Astrocyte (in vitro differentiated cells and primary cell): ENCODE measurements at regions not wholly inside any gene's neighbourhood (a gene's known extent, or its start where the extent isn't known, plus 50 kb on each side); places are given as distances from the start of the nearest gene placed in this dataset.

Experiments
- DNase-seq: peaks from one replicate; pipeline ENCODE4 v3.0.0-alpha.2; 2010; ENCODE audit warnings: low read depth
- FAIRE-seq: peaks from 2 replicates; lab custom pipeline; 2011; peaks lifted over from hg19 to GRCh38; lab: Jason Lieb, UNC
- H2AFZ ChIP-seq: 2 replicates; pipeline ENCODE4 v1.6.0; 2012; ENCODE audit warnings: low read depth, low read length, inconsistent platforms
- H3K27ac ChIP-seq: 2 replicates; pipeline ENCODE4 v1.5.1; 2011; ENCODE audit warnings: low read depth, low read length, inconsistent platforms
- H3K27me3 ChIP-seq: 2 replicates; pipeline ENCODE4 v1.6.0; 2011; ENCODE audit warnings: low read length, inconsistent platforms; ENCODE audit not compliant: insufficient read depth
- H3K36me3 ChIP-seq: 2 replicates; pipeline ENCODE4 v1.5.1; 2011; ENCODE audit warnings: low read length, inconsistent platforms; ENCODE audit not compliant: insufficient read depth
- H3K4me1 ChIP-seq: 2 replicates; pipeline ENCODE4 v1.5.1; 2011; ENCODE audit warnings: low read length, inconsistent platforms; ENCODE audit not compliant: insufficient read depth
- H3K4me2 ChIP-seq: 2 replicates; pipeline ENCODE4 v1.6.0; 2012; ENCODE audit warnings: low read length, inconsistent platforms
- H3K4me3 ChIP-seq: 2 replicates; pipeline ENCODE4 v1.5.1; 2011; ENCODE audit warnings: low read depth, mild to moderate bottlenecking, low read length, inconsistent platforms; ENCODE audit not compliant: insufficient read depth
- H3K79me2 ChIP-seq: 2 replicates; pipeline ENCODE4 v1.6.0; 2012; ENCODE audit warnings: mild to moderate bottlenecking, low read length, inconsistent platforms; ENCODE audit not compliant: insufficient read depth
- H3K9ac ChIP-seq: 2 replicates; pipeline ENCODE4 v1.6.0; 2012; ENCODE audit warnings: mild to moderate bottlenecking, low read length, inconsistent platforms
- H3K9me3 ChIP-seq: 2 replicates; pipeline ENCODE4 v1.5.1; 2012; ENCODE audit warnings: low read depth, mild to moderate bottlenecking, low read length, inconsistent platforms; ENCODE audit not compliant: insufficient read depth
- H4K20me1 ChIP-seq: 2 replicates; pipeline ENCODE4 v1.6.0; 2012; ENCODE audit warnings: low read length, inconsistent platforms; ENCODE audit not compliant: insufficient read depth
- H3K27ac Mint-ChIP-seq: one replicate; pipeline ENCODE4 v1.8.0; 2021; ENCODE audit warnings: mild to moderate bottlenecking, mixed read lengths; ENCODE audit not compliant: unreplicated experiment
- H3K27me3 Mint-ChIP-seq: one replicate; pipeline ENCODE4 v1.8.0; 2021; ENCODE audit warnings: low read depth, mixed read lengths; ENCODE audit not compliant: unreplicated experiment
- H3K36me3 Mint-ChIP-seq: one replicate; pipeline ENCODE4 v1.8.0; 2021; ENCODE audit warnings: low read depth, mixed read lengths; ENCODE audit not compliant: unreplicated experiment
- H3K4me1 Mint-ChIP-seq: one replicate; pipeline ENCODE4 v1.8.0; 2021; ENCODE audit warnings: low read depth, mixed read lengths; ENCODE audit not compliant: unreplicated experiment
- H3K4me3 Mint-ChIP-seq: one replicate; pipeline ENCODE4 v1.8.0; 2021; ENCODE audit warnings: mild to moderate bottlenecking, moderate library complexity, mixed read lengths; ENCODE audit not compliant: unreplicated experiment
- H3K9me3 Mint-ChIP-seq: one replicate; pipeline ENCODE4 v1.8.0; 2021; ENCODE audit warnings: mild to moderate bottlenecking, mixed read lengths; ENCODE audit not compliant: unreplicated experiment
- EZH2 ChIP-seq: IDR thresholded peaks from 2 replicates; pipeline ENCODE4 v1.6.1; 2012; ENCODE audit warnings: mild to moderate bottlenecking, low read length, inconsistent platforms; ENCODE audit not compliant: insufficient read depth
- TF ChIP-seq, protein P1 (sequence below): IDR thresholded peaks from 2 replicates; pipeline ENCODE4 v1.5.1; 2011; ENCODE audit warnings: low read depth, mild to moderate bottlenecking, inconsistent platforms, low read length, moderate library complexity; ENCODE audit not compliant: insufficient read depth

DNA sequence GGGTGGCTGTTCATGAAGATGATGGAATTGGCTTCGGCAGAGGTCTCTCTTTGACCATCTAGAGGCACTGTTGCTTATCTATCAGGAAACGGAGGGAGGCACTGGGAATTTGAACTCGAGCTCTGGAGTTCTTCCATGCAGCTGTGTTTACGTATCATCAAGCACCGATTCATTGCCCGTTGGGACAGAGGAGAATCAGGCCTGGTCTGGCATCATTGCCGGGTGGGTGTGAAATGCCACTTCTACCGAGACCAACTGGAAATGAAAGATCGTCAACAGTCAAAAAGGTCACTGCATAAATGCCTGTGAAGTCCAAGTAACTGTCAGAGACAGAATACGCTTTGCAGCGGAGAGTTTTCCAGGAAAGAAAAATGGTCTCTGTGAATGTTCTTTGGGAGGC, 166.9 kb downstream of the ASMT start:
- Mint-ChIP-seq H3K9me3 (peaks cover 3% of the 10 kb centered on the region), H3K36me3 (no peaks in the 10 kb centered on the region), H3K4me1 (no peaks in the 10 kb centered on the region)

DNA sequence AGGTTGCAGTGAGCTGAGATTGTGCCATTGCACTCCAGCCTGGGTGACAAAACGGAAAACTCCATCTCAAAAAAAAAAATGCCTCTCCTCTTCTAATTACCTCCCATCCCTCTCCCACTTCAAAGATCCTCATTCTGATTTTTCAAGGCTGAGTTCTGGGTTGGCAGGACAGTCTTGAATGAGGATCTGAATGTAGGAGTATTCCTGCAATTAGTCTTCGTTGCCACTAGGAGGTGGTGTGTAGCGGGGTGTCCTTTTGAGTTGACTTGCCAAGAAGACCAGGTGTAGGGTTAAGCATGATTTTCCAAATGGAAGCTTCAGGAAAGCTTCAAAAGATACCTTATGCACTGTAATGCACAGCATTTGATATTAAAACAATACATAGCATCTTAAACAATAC, 169.9 kb downstream of the ASMT start:
- no peak for FAIRE-seq
- Histone ChIP-seq H3K27ac (no peak overlapping the region), H3K4me2 (no peak overlapping the region), H2AFZ (no peak overlapping the region), H4K20me1 (no peaks in the 10 kb centered on the region), H3K79me2 (no peaks in the 10 kb centered on the region), H3K4me3 (no peak overlapping the region), H3K36me3 (no peaks in the 10 kb centered on the region), H3K4me1 (no peaks in the 10 kb centered on the region), H3K9ac (no peak overlapping the region), H3K9me3 (peaks cover 12% of the 10 kb centered on the region), H3K27me3 (no peaks in the 10 kb centered on the region)
- no peaks in the 10 kb centered on the region for H3K4me1 Mint-ChIP-seq
- H3K9me3 Mint-ChIP-seq: peaks cover 3% of the 10 kb centered on the region
- no peak overlapping the region for H3K4me3 Mint-ChIP-seq
- no peak overlapping the region for H3K27ac Mint-ChIP-seq
- no peaks in the 10 kb centered on the region for H3K36me3 Mint-ChIP-seq
- H3K27me3 Mint-ChIP-seq: peaks cover 5% of the 10 kb centered on the region
- TF ChIP-seq, protein P1, sequence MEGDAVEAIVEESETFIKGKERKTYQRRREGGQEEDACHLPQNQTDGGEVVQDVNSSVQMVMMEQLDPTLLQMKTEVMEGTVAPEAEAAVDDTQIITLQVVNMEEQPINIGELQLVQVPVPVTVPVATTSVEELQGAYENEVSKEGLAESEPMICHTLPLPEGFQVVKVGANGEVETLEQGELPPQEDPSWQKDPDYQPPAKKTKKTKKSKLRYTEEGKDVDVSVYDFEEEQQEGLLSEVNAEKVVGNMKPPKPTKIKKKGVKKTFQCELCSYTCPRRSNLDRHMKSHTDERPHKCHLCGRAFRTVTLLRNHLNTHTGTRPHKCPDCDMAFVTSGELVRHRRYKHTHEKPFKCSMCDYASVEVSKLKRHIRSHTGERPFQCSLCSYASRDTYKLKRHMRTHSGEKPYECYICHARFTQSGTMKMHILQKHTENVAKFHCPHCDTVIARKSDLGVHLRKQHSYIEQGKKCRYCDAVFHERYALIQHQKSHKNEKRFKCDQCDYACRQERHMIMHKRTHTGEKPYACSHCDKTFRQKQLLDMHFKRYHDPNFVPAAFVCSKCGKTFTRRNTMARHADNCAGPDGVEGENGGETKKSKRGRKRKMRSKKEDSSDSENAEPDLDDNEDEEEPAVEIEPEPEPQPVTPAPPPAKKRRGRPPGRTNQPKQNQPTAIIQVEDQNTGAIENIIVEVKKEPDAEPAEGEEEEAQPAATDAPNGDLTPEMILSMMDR: no peak
- no peak for TF ChIP-seq EZH2
- DNase-seq: no peak

More for the DNA sequence above, 166.9 kb downstream of the ASMT start:
- H3K27me3 ChIP-seq: no peaks in the 10 kb centered on the region
- H3K4me3 Mint-ChIP-seq: no peak overlapping the region
- H3K9ac ChIP-seq: no peak overlapping the region
- H3K36me3 ChIP-seq: no peaks in the 10 kb centered on the region
- no peaks in the 10 kb centered on the region for H3K9me3 ChIP-seq
- H3K4me1 ChIP-seq: no peaks in the 10 kb centered on the region
- H3K27ac Mint-ChIP-seq: no peak overlapping the region
- no peaks in the 10 kb centered on the region for H3K79me2 ChIP-seq
- H3K4me2 ChIP-seq: no peak overlapping the region
- H4K20me1 ChIP-seq: no peaks in the 10 kb centered on the region
- peaks cover 5% of the 10 kb centered on the region for H3K27me3 Mint-ChIP-seq
- no peak overlapping the region for H3K27ac ChIP-seq
- H2AFZ ChIP-seq: no peak overlapping the region
- TF ChIP-seq, protein P1: no peak
- TF ChIP-seq EZH2: no peak
- FAIRE-seq (no peak), DNase-seq (no peak)
- H3K4me3 ChIP-seq: no peak overlapping the region

DNA sequence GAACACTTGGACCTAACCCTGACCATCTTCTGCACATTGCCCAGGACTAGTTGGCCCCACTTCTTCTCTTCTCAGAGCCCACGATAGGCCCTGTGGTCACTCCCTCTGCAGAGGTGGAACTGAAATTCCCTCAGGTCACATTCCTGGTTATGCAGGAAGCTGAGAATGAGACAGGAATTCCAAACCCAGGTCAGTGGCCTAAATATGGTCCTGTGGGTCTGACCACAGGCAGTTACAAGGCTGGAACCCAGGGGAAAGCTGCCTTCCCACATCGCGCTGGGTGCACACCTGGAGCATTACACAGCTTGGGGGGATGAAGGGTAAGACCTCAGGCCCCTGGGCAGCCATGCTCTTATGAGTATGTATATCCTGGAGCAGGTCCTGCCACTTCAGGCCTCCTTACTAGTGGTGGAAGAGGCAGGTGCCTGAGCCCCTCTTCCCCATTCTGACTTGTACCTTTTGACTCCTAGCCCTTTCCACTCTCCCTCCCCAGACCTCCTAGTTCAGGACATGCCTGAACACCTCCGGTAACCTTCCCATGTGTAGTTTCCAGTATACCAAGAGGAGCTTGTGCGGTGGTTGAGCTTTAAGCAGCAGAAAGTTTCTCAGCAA, 173.5 kb downstream of the ASMT start:
- Histone ChIP-seq H3K36me3 (no peaks in the 10 kb centered on the region), H3K9ac (no peak overlapping the region), H3K27me3 (no peaks in the 10 kb centered on the region), H3K4me1 (no peaks in the 10 kb centered on the region), H4K20me1 (no peaks in the 10 kb centered on the region), H3K4me3 (no peak overlapping the region), H3K27ac (no peak overlapping the region), H3K79me2 (no peaks in the 10 kb centered on the region), H3K4me2 (no peak overlapping the region), H2AFZ (no peak overlapping the region), H3K9me3 (peaks cover 12% of the 10 kb centered on the region)
- no peak overlapping the region for H3K27ac Mint-ChIP-seq
- H3K4me3 Mint-ChIP-seq: no peak overlapping the region
- FAIRE-seq: no peak
- TF ChIP-seq, protein P1: no peak
- no peak for TF ChIP-seq EZH2
- no peaks in the 10 kb centered on the region for H3K4me1 Mint-ChIP-seq
- H3K27me3 Mint-ChIP-seq: peaks cover 2% of the 10 kb centered on the region
- no peak for DNase-seq
- H3K9me3 Mint-ChIP-seq: peaks cover 3% of the 10 kb centered on the region
- no peaks in the 10 kb centered on the region for H3K36me3 Mint-ChIP-seq
